A549 (cell line): ENCODE measurements at regions not wholly inside any gene's neighbourhood (a gene's known extent, or its start where the extent isn't known, plus 50 kb on each side); places are given as distances from the start of the nearest gene placed in this dataset.

ENCODE experiments used
- BCL3 ChIP-seq: fragments of >200 bp; sonication (Bioruptor Twin); formaldehyde crosslinking; IDR thresholded peaks from 3 replicates; pipeline ENCODE4 v1.6.1; 2016
- CBX2 ChIP-seq: fragments of 200-600 bp; sonication (generic); IDR thresholded peaks from 2 replicates; pipeline ENCODE4 v1.6.1; 2016; ENCODE audit warnings: low read depth, mild to moderate bottlenecking, borderline replicate concordance
- CHD4 ChIP-seq: fragments of 200-600 bp; sonication (generic); IDR thresholded peaks from 2 replicates; pipeline ENCODE4 v1.6.1; 2016; ENCODE audit warnings: antibody characterized with exemption, mild to moderate bottlenecking, borderline replicate concordance
- CTCF ChIP-seq: fragments of >200 bp; sonication (Bioruptor Twin); formaldehyde crosslinking; IDR thresholded peaks from 3 replicates; pipeline ENCODE4 v1.5.1; 2016
- ELK1 ChIP-seq: fragments of 150-350 bp; IDR thresholded peaks from 2 replicates; pipeline ENCODE4 v1.6.1; 2014; ENCODE audit warnings: low read depth, mild to moderate bottlenecking, low read length
- EP300 ChIP-seq, 2 experiments: fragments of >200 bp; sonication (Bioruptor Twin); formaldehyde crosslinking; IDR thresholded peaks; 2 replicates in 1 of 2; 3 replicates in 1 of 2; pipeline ENCODE4 v1.6.1; 2016 to 2017
- ESRRA ChIP-seq: fragments of 150-350 bp; IDR thresholded peaks from 2 replicates; pipeline ENCODE4 v1.6.1; 2014; ENCODE audit warnings: mild to moderate bottlenecking, low read length, borderline replicate concordance
- MAX ChIP-seq: IDR thresholded peaks from 2 replicates; pipeline ENCODE4 v1.6.1; 2012
- MAZ ChIP-seq: fragments of 150-350 bp; IDR thresholded peaks from 2 replicates; pipeline ENCODE4 v1.6.1; 2014; ENCODE audit warnings: antibody characterized with exemption, low read depth, low read length, borderline replicate concordance
- POLR2A ChIP-seq: IDR thresholded peaks from 2 replicates; pipeline ENCODE4 v1.6.1; 2012; ENCODE audit warnings: mild to moderate bottlenecking, low read length
- REST ChIP-seq: fragments of 200-600 bp; sonication (generic); IDR thresholded peaks from 2 replicates; pipeline ENCODE4 v1.6.1; 2016; ENCODE audit warnings: antibody characterized with exemption, mild to moderate bottlenecking, moderate library complexity
- RFX5 ChIP-seq: fragments of 450-650 bp; IDR thresholded peaks from 2 replicates; pipeline ENCODE4 v1.7.1; 2014; ENCODE audit warnings: antibody characterized with exemption, mild to moderate bottlenecking, moderate library complexity

- TF ChIP-seq CTCF (no peak), REST (no peak), ELK1 (no peak), MAX (no peak), ESRRA (no peak), EP300 (IDR thresholded peaks at IDR 0.05) (no peak), POLR2A (no peak), CHD4 (no peak), MAZ (no peak), RFX5 (no peak), BCL3 (no peak), CBX2 (no peak)
These were observed 567.9 kb downstream of the EPHA5 start for GRCh38 chr4:65102419-65102818.
